Brain microvascular endothelial cell (primary cell): ENCODE measurements at regions not wholly inside any gene's neighbourhood (a gene's known extent, or its start where the extent isn't known, plus 50 kb on each side); places are given as distances from the start of the nearest gene placed in this dataset.

Source experiments
- DNase-seq: peaks from one replicate; pipeline ENCODE4 v3.0.0-alpha.2; 2020
- H3K27ac ChIP-seq: fragments of 250-450 bp; sonication (Bioruptor Pico); 2 replicates; pipeline ENCODE4 v1.5.1; 2020; ENCODE audit warnings: mild to moderate bottlenecking, moderate library complexity
- H3K27me3 ChIP-seq: fragments of 250-450 bp; sonication (Bioruptor Pico); replicated peaks from 2 replicates; pipeline ENCODE4 v1.5.1; 2020; ENCODE audit warnings: mild to moderate bottlenecking
- H3K36me3 ChIP-seq: fragments of 250-450 bp; sonication (Bioruptor Pico); replicated peaks from 2 replicates; pipeline ENCODE4 v1.5.1; 2020; ENCODE audit warnings: mild to moderate bottlenecking
- H3K4me3 ChIP-seq: 2 replicates; pipeline ENCODE4 v1.5.1; 2011; ENCODE audit warnings: low read depth, mild to moderate bottlenecking, control low read depth, low read length, moderate library complexity
- CTCF ChIP-seq: IDR thresholded peaks from 2 replicates; pipeline ENCODE4 v1.5.1; 2011; ENCODE audit warnings: low read depth, mild to moderate bottlenecking, moderate library complexity, low read length, control low read depth, inconsistent platforms; ENCODE audit errors: missing control alignments
- in situ Hi-C: cut with HindIII; loops from 2 replicates; pipeline ENCODE4 v1.10.0; 2017; ENCODE audit warnings: low sequenced_read_pairs, low pct_ligation_motif_present

- in situ Hi-C loops: no loop called here
- H3K36me3 ChIP-seq: no peaks in the 10 kb centered on the region
- H3K4me3 ChIP-seq: no peak overlapping the region
- no peak for DNase-seq
- no peak for TF ChIP-seq CTCF
- H3K27me3 ChIP-seq: no peaks in the 10 kb centered on the region
- no peak overlapping the region for H3K27ac ChIP-seq
These were observed 70.2 kb upstream of the FSHR start for GRCh38 chr2:49224426-49225010.

- Histone ChIP-seq H3K27ac (no peak overlapping the region), H3K27me3 (no peaks in the 10 kb centered on the region), H3K4me3 (no peak overlapping the region), H3K36me3 (no peaks in the 10 kb centered on the region)
- no peak for TF ChIP-seq CTCF
- no peak for DNase-seq
- in situ Hi-C loops: no loop called here
These were observed 68.7 kb upstream of the FSHR start for GRCh38 chr2:49222975-49223528.

- in situ Hi-C loops: no loop called here
- no peak for DNase-seq
- TF ChIP-seq CTCF: no peak
- Histone ChIP-seq H3K4me3 (no peak overlapping the region), H3K36me3 (no peaks in the 10 kb centered on the region), H3K27me3 (no peaks in the 10 kb centered on the region), H3K27ac (no peak overlapping the region)
These were observed 65.4 kb upstream of the FSHR start for GRCh38 chr2:49219741-49220140.

- no peak for DNase-seq
- TF ChIP-seq CTCF: no peak
- H3K36me3 ChIP-seq: no peaks in the 10 kb centered on the region
- no peak overlapping the region for H3K27ac ChIP-seq
- in situ Hi-C loops: no loop called here
- no peaks in the 10 kb centered on the region for H3K27me3 ChIP-seq
- no peak overlapping the region for H3K4me3 ChIP-seq
These were observed 55.9 kb upstream of the FSHR start for GRCh38 chr2:49210191-49210590.

- Histone ChIP-seq H3K36me3 (no peaks in the 10 kb centered on the region), H3K27me3 (no peaks in the 10 kb centered on the region), H3K27ac (no peak overlapping the region), H3K4me3 (no peak overlapping the region)
- no peak for DNase-seq
- no peak for TF ChIP-seq CTCF
- in situ Hi-C loops: no loop called here
These were observed 52.9 kb upstream of the FSHR start for GRCh38 chr2:49207204-49207603.
